HUES48 (cell line): ENCODE measurements at regions not wholly inside any gene's neighbourhood (a gene's known extent, or its start where the extent isn't known, plus 50 kb on each side); places are given as distances from the start of the nearest gene placed in this dataset.
A peak's percentile ranks its signal among the peaks of the same experiment; 100 is the strongest.

Experiments used
- H3K27ac ChIP-seq: one replicate; pipeline ENCODE4 v1.7.0; 2013; ENCODE audit warnings: low read depth, low read length, inconsistent platforms
- H3K27me3 ChIP-seq: 2 replicates; pipeline ENCODE4 v1.6.1; 2013; ENCODE audit warnings: mild to moderate bottlenecking, low read length; ENCODE audit not compliant: control insufficient read depth, insufficient read depth
- H3K36me3 ChIP-seq: 2 replicates; pipeline ENCODE4 v1.6.1; 2013; ENCODE audit warnings: low read length; ENCODE audit not compliant: control insufficient read depth, insufficient read depth
- H3K4me1 ChIP-seq: 2 replicates; pipeline ENCODE4 v1.6.1; 2013; ENCODE audit warnings: mild to moderate bottlenecking, low read length; ENCODE audit not compliant: control insufficient read depth, insufficient read depth
- H3K4me3 ChIP-seq: 2 replicates; pipeline ENCODE4 v1.5.1; 2013; ENCODE audit warnings: mild to moderate bottlenecking, low read depth, low read length
- H3K9ac ChIP-seq: 2 replicates; pipeline ENCODE4 v1.6.1; 2013; ENCODE audit warnings: mild to moderate bottlenecking, low read depth, low read length, moderate library complexity
- H3K9me3 ChIP-seq: 2 replicates; pipeline ENCODE4 v1.6.1; 2013; ENCODE audit warnings: low read length; ENCODE audit not compliant: control insufficient read depth, insufficient read depth

DNA sequence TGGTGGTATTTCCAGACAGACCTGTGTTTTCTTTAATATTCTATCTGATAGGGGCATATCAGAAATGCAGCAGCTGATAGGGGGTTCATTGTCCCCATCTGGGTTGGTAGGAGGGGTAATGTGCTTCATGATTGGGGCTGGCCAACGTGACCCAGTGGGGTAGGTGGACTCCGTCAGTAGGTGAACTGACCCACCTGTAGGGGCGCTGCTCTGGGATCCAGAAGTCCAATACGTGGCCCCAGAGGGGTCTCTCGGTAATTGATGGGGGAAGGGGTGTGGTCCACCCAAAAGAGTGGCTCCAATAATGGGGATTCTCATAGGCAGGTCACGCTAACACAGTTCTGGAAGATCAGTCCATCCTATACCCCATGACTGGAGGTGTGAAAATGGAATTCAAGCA lies 112.0 kb downstream of the PRLHR start:
- H3K4me3 ChIP-seq, result no peak overlapping the region
- 0 out of 2 replicates have a peak, but pooled peaks cover 1% of the 10 kb centered on the region for H3K9me3 ChIP-seq
- no peak overlapping the region for H3K27ac ChIP-seq
- H3K27me3 ChIP-seq, result no peaks in the 10 kb centered on the region
- H3K4me1 ChIP-seq, result no peaks in the 10 kb centered on the region
- H3K36me3 ChIP-seq, result no peaks in the 10 kb centered on the region
- H3K9ac ChIP-seq, result no peak overlapping the region

GRCh38 chr10:118482393-118483331 lies 112.8 kb downstream of the PRLHR start:
- Histone ChIP-seq H3K9me3 (no peaks in the 10 kb centered on the region), H3K36me3 (no peaks in the 10 kb centered on the region), H3K27ac (no peak overlapping the region), H3K4me1 (no peaks in the 10 kb centered on the region), H3K9ac (no peak overlapping the region), H3K27me3 (no peaks in the 10 kb centered on the region), H3K4me3 (no peak overlapping the region)

GRCh38 chr10:118481871-118482270 lies 113.6 kb downstream of the PRLHR start:
- Histone ChIP-seq H3K27me3 (no peaks in the 10 kb centered on the region), H3K4me1 (no peaks in the 10 kb centered on the region), H3K36me3 (no peaks in the 10 kb centered on the region), H3K4me3 (no peak overlapping the region), H3K27ac (no peak overlapping the region), H3K9me3 (no peaks in the 10 kb centered on the region), H3K9ac (no peak overlapping the region)

- Histone ChIP-seq H3K4me1 (no peaks in the 10 kb centered on the region; the same call in 1 of the 2 replicates), H3K9ac (no peak overlapping the region), H3K36me3 (no peaks in the 10 kb centered on the region), H3K9me3 (no peaks in the 10 kb centered on the region), H3K27ac (no peak overlapping the region), H3K27me3 (no peaks in the 10 kb centered on the region), H3K4me3 (no peak overlapping the region)
Measured at GRCh38 chr10:118475214-118475613, 120.2 kb downstream of the PRLHR start.

DNA sequence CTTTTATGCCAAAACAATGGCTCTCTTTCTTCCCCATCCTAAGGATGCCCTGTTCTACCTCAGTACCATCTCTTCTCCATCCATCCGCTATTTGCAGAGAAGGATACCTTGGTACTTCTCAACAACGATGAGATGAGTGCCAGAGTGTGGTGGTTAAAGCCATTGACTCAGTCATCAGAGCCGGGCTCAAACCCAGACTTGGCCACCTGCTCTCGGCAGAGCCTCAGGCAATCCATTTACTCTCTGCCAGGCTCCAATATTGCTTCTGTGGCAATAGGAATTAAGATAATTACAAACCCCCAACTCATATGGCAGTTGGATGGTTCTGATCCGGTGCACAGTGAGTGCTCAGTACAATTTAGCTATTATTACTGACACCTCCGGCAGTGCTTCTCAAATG lies 121.3 kb downstream of the PRLHR start:
- no peaks in the 10 kb centered on the region for H3K27me3 ChIP-seq
- H3K9ac ChIP-seq, result no peak overlapping the region
- H3K4me3 ChIP-seq, result no peak overlapping the region
- H3K4me1 ChIP-seq, result no peaks in the 10 kb centered on the region; the same call in 1 of the 2 replicates
- no peaks in the 10 kb centered on the region for H3K9me3 ChIP-seq
- no peak overlapping the region for H3K27ac ChIP-seq
- H3K36me3 ChIP-seq, result no peaks in the 10 kb centered on the region

DNA sequence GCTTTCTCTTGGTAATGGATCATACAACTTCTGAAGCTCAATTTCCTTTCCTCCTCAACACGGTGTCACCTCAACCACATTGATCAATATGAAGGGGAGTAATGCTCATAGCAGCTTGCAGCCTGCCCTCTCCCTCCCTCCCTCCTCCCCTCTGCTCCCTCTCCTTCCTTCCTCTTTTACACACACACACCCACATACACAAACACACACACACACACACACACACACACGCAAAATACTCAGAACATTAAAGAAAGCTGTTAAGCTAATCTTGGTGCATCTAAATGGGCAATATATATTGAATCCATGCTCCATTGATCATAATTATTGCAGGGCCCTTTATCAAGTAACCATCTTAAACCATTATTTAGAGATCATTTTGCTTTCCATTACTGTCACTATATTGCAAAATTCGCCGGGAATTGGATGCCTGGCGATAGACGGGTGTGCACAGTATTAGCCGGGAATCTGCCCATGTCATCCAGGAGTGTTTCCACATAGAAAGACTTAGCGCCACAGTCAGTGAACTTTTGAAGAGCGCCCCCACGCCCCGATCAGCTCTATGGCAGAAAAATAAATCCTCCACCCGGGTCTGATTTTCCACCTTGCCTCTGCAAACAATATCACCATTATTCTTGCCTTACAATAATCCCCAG lies 122.0 kb downstream of the PRLHR start:
- Histone ChIP-seq H3K4me1 (no peaks in the 10 kb centered on the region; the same call in 1 of the 2 replicates), H3K36me3 (no peaks in the 10 kb centered on the region), H3K4me3 (no peak overlapping the region), H3K9ac (no peak overlapping the region), H3K27me3 (no peaks in the 10 kb centered on the region), H3K27ac (no peak overlapping the region), H3K9me3 (no peaks in the 10 kb centered on the region)

DNA sequence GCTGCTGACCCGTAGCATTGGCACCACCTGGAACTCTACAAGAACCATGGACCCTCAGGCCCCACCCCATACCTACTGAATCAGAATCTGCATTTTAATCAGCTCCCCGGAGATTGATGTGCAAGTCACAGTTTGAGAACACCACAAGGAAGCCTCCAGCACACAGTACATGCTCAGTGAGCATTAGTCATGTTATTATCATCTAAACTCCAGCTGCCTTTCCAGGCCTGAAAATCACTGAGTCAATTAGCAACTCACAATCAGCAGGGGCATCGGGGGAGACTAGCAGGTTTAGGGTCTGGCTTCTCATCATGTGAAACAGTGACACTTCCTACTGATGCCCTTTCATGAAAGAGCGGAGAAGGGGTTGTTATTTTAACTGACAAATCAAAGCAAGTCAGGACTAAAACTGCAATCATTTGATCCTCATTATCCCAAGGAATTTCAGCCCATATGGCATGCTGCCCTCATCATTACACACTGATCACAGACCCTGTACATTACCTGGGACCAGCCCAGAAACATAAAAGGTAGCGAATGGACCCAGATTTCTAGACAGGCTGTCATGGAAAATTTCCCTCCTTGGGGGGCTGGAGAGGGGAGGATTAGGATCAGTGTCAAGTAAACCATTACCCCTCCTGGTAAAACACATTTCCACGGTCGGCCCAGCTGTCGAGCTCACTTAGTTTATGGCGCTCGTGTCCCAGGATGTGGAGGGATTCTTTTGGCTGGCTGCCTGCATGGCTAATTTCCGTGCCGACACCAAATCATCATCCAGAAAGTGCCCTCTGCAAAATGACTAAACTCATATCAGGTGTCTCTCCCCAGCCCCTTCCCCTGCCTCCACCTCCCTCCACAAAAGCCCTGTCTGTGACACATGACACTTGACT lies 122.8 kb downstream of the PRLHR start:
- Histone ChIP-seq H3K9ac (no peak overlapping the region), H3K36me3 (no peaks in the 10 kb centered on the region), H3K27me3 (no peaks in the 10 kb centered on the region), H3K9me3 (no peaks in the 10 kb centered on the region), H3K4me1 (no peaks in the 10 kb centered on the region; the same call in 1 of the 2 replicates), H3K4me3 (no peak overlapping the region), H3K27ac (no peak overlapping the region)

GRCh38 chr10:118471863-118472262 lies 123.6 kb downstream of the PRLHR start:
- Histone ChIP-seq H3K9me3 (no peaks in the 10 kb centered on the region), H3K4me3 (no peak overlapping the region), H3K9ac (no peak overlapping the region), H3K27me3 (no peaks in the 10 kb centered on the region), H3K27ac (peak overlapping the region; percentile 5), H3K4me1 (no peaks in the 10 kb centered on the region; the same call in 1 of the 2 replicates), H3K36me3 (no peaks in the 10 kb centered on the region)

DNA sequence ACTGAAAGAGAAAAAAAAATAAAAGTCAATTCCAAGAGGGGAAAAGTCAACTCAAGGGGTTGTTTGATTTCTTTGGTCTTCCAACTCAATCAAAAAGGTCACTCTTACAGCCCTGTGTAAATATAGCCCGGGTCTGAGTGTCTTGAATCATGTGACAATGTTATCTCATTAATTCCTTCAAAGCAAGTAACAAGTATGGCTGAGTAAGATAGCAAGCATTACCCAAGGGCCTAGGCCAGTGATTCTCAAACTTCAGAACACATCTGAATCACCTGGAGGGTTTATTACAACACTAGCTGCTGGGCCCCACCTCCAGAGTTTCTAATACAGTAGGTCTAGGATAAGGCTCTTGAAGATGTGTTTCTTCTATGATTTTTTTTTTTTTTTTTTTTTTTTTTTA lies 125.0 kb downstream of the PRLHR start:
- Histone ChIP-seq H3K9me3 (no peaks in the 10 kb centered on the region), H3K27ac (no peak overlapping the region), H3K4me1 (no peaks in the 10 kb centered on the region; the same call in 1 of the 2 replicates), H3K36me3 (no peaks in the 10 kb centered on the region), H3K4me3 (no peak overlapping the region), H3K27me3 (no peaks in the 10 kb centered on the region), H3K9ac (no peak overlapping the region)

DNA sequence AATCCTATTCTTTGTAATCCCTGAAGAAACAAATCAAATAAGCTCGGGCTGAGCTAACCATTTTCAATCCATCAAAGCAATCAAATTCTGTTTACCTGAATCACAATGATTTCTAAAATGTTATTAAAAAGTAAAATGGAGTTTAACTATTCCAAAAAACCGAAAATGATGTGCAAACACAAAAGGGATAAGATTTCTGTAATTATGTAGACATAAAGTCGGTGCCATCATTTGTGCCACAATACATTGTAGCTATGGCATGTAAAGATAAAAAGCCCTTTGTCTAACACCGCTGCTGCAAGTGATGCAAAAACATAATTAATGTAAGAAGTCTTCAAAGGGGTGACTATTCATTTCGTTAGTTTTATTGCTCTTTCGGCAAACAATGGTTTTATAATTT lies 125.1 kb upstream of the FAM204A start:
- Histone ChIP-seq H3K27me3 (no peaks in the 10 kb centered on the region), H3K9me3 (no peaks in the 10 kb centered on the region), H3K4me3 (no peak overlapping the region), H3K27ac (no peak overlapping the region), H3K9ac (no peak overlapping the region), H3K4me1 (no peaks in the 10 kb centered on the region; the same call in 1 of the 2 replicates), H3K36me3 (no peaks in the 10 kb centered on the region)
